Endothelial cell of umbilical vein (primary cell): ENCODE measurements at regions not wholly inside any gene's neighbourhood (a gene's known extent, or its start where the extent isn't known, plus 50 kb on each side); places are given as distances from the start of the nearest gene placed in this dataset.

Source experiments
- BruUV-seq: library from RNA; stranded (reverse); fragments of 400-500 nt; replicated peaks from 2 replicates; lab custom pipeline; 2021; lab: Mats Ljungman, UMichigan
- CTCF ChIA-PET: fragments of 300-600, 350-600 bp; sonication (Branson Sonifier 250); formaldehyde crosslinking; loops from one replicate; lab custom pipeline; 2021; ENCODE audit warnings: antibody characterized with exemption, inconsistent platforms; lab: Charles Lee
- POLR2A ChIA-PET: fragments of 300-600, 350-600 bp; sonication (Branson Sonifier 250); formaldehyde crosslinking; loops from one replicate; lab custom pipeline; 2021; ENCODE audit warnings: antibody characterized with exemption, inconsistent platforms; lab: Charles Lee
- DNase-seq: peaks from one replicate; pipeline ENCODE4 v3.0.0-alpha.2; 2011; ENCODE audit warnings: low read depth, low spot score
- FAIRE-seq: peaks from 2 replicates; lab custom pipeline; 2011; peaks lifted over from hg19 to GRCh38; lab: Jason Lieb, UNC
- H2AFZ ChIP-seq: 2 replicates; pipeline ENCODE4 v1.6.0; 2012; ENCODE audit warnings: low read depth, low read length, control low read depth, inconsistent platforms
- H3K27ac ChIP-seq: 2 replicates; pipeline ENCODE4 v1.5.1; 2011; ENCODE audit warnings: low read depth, mild to moderate bottlenecking, control low read depth, low read length, moderate library complexity; ENCODE audit not compliant: insufficient read depth
- H3K27me3 ChIP-seq, 2 experiments: 2 replicates each; pipeline versions ENCODE4 v1.6.0 to v1.6.1; 2011; ENCODE audit warnings: low read length in 2 of 2, mixed read lengths in 1 of 2; ENCODE audit not compliant: control insufficient read depth in 2 of 2, insufficient read depth in 2 of 2
- H3K36me3 ChIP-seq, 2 experiments: 2 replicates in 1 of 2; 3 replicates in 1 of 2; pipeline ENCODE4 v1.5.1; 2011; ENCODE audit warnings: low read length in 2 of 2, mild to moderate bottlenecking in 1 of 2, moderate library complexity in 1 of 2; ENCODE audit not compliant: control insufficient read depth in 2 of 2, insufficient read depth in 2 of 2; ENCODE audit errors: extremely low read depth in 1 of 2
- H3K4me1 ChIP-seq: 3 replicates; pipeline ENCODE4 v1.5.1; 2011; ENCODE audit warnings: mild to moderate bottlenecking, low read length; ENCODE audit not compliant: control insufficient read depth, insufficient read depth; ENCODE audit errors: extremely low read depth
- H3K4me2 ChIP-seq: 2 replicates; pipeline ENCODE4 v1.6.1; 2011; ENCODE audit warnings: low read length, control low read depth, mixed read lengths; ENCODE audit not compliant: insufficient read depth
- H3K4me3 ChIP-seq, 3 experiments: fragments of 200-600 bp in 1 of 3; sonication (generic), shearing (Covaris generic) in 1 of 3; replicated peaks in 1 of 3; 2 replicates each; pipeline ENCODE4 v1.5.1; 2011 to 2016; ENCODE audit warnings: control low read depth in 3 of 3, low read length in 3 of 3, mild to moderate bottlenecking in 2 of 3, inconsistent platforms in 1 of 3, low read depth in 1 of 3, moderate library complexity in 1 of 3; ENCODE audit not compliant: insufficient read depth in 1 of 3
- H3K79me2 ChIP-seq: 2 replicates; pipeline ENCODE4 v1.6.0; 2012; ENCODE audit warnings: low read length, inconsistent platforms; ENCODE audit not compliant: control insufficient read depth, insufficient read depth
- H3K9ac ChIP-seq: replicated peaks from 2 replicates; pipeline ENCODE3; 2011; ENCODE audit warnings: low read length, control low read depth; ENCODE audit not compliant: insufficient read depth; ENCODE audit errors: extremely low read depth
- H3K9me1 ChIP-seq: replicated peaks from 3 replicates; pipeline ENCODE4 v1.6.0; 2011; ENCODE audit warnings: mild to moderate bottlenecking, low read length; ENCODE audit not compliant: control insufficient read depth, insufficient read depth; ENCODE audit errors: extremely low read depth
- H3K9me3 ChIP-seq: replicated peaks from 2 replicates; pipeline ENCODE4 v1.5.1; 2012; ENCODE audit warnings: low read length, inconsistent platforms; ENCODE audit not compliant: control insufficient read depth, insufficient read depth
- H4K20me1 ChIP-seq: replicated peaks from 2 replicates; pipeline ENCODE3; 2011; ENCODE audit warnings: mild to moderate bottlenecking, low read length; ENCODE audit not compliant: control insufficient read depth, insufficient read depth; ENCODE audit errors: extremely low read depth
- EZH2 ChIP-seq: IDR thresholded peaks from 2 replicates; pipeline ENCODE4 v1.6.1; 2012; ENCODE audit warnings: borderline replicate concordance, low read depth, mild to moderate bottlenecking, moderate library complexity, low read length, inconsistent platforms; ENCODE audit not compliant: severe bottlenecking
- FOS ChIP-seq: IDR thresholded peaks from 2 replicates; pipeline ENCODE4 v1.6.1; 2011; ENCODE audit warnings: mild to moderate bottlenecking, low read length, moderate library complexity, borderline replicate concordance; ENCODE audit not compliant: insufficient read depth
- GATA2 ChIP-seq: IDR thresholded peaks from 2 replicates; pipeline ENCODE4 v1.7.0; 2011; ENCODE audit warnings: low read depth, mild to moderate bottlenecking, moderate library complexity, mixed read lengths, low read length; ENCODE audit not compliant: insufficient read length, insufficient read depth
- JUN ChIP-seq: IDR thresholded peaks from 2 replicates; pipeline ENCODE4 v1.6.1; 2011; ENCODE audit warnings: borderline replicate concordance, low read depth; ENCODE audit not compliant: insufficient read length, insufficient read depth
- MYC ChIP-seq: IDR thresholded peaks from one replicate; pipeline ENCODE4 v1.6.1; 2011; ENCODE audit warnings: mild to moderate bottlenecking, low read depth, low read length
- POLR2A ChIP-seq: IDR thresholded peaks from 2 replicates; pipeline ENCODE4 v1.6.1; 2012; ENCODE audit warnings: low read depth, mild to moderate bottlenecking, control low read depth, low read length
- POLR2AphosphoS5 ChIP-seq: IDR thresholded peaks from 2 replicates; pipeline ENCODE4 v1.6.1; 2012; ENCODE audit warnings: low read depth, mild to moderate bottlenecking, control low read depth, low read length, moderate library complexity; ENCODE audit not compliant: insufficient read depth
- dilution Hi-C: fragments of 300-500 bp; cut with MboI; formaldehyde crosslinking; loops from one replicate; pipeline ENCODE4 v1.15.0; 2019; ENCODE audit warnings: low sequenced_read_pairs; ENCODE audit not compliant: extremely low pct_ligation_motif_present
- intact Hi-C: fragments of 100-400 bp; cut with micrococcal nuclease; formaldehyde crosslinking; loops from one replicate; pipeline ENCODE4 v1.10.0; 2022
- TF ChIP-seq, protein P1 (sequence below), 2 donors: IDR thresholded peaks; 1 replicate in 1 of 2; 2 replicates in 1 of 2; pipeline ENCODE4 v1.5.1; 2011; ENCODE audit warnings: low read length in 2 of 2, mild to moderate bottlenecking in 2 of 2, moderate library complexity in 2 of 2, control low read depth in 1 of 2, inconsistent platforms in 1 of 2, low read depth in 1 of 2; ENCODE audit not compliant: insufficient read depth in 1 of 2; ENCODE audit errors: extremely low read depth in 1 of 2
- TF ChIP-seq, protein P2 (sequence below): IDR thresholded peaks from 2 replicates; pipeline ENCODE4 v1.6.1; 2011; ENCODE audit not compliant: insufficient read depth, insufficient read length

DNA sequence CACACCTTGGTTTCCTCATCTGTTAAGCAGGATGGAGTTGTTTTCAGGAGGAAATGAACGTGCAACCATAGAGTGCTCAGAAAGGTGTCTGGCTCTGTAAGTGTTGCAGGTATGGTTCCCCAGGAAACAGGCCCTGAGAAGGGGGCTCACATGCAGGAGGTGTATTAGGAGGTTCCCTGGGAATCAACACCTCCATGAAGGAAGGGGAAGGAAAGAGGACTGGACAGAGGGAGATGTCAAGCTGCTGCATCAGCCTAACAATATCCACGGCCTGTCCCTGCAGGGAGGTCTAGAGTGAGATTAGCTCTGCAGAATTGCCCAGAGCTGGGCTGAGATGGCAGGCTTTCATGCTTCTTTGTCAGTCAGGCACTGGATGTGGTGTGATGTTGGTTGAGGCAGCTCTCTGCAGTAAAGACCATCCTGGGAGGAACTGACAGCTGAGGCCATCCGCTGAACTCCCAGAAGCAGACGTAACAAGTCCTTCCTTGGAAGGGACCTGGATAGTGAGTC, 373.3 kb downstream of the ZNF536 start:
- CTCF ChIA-PET: no interaction called here
- Histone ChIP-seq H3K9ac (no peak overlapping the region), H4K20me1 (no peaks in the 10 kb centered on the region), H3K36me3 (no peaks in the 10 kb centered on the region), H3K9me3 (no peaks in the 10 kb centered on the region), H3K27ac (no peak overlapping the region), H3K4me1 (no peaks in the 10 kb centered on the region), H3K9me1 (no peaks in the 10 kb centered on the region), H3K27me3 (no peaks in the 10 kb centered on the region), H3K79me2 (no peaks in the 10 kb centered on the region), H3K4me3 (no peak overlapping the region), H3K4me2 (no peak overlapping the region), H2AFZ (no peak overlapping the region)
- dilution Hi-C loops (no loop called here), intact Hi-C loops (no loop called here)
- DNase-seq (no peak), FAIRE-seq (no peak)
- no TSS peak for BruUV-seq
- POLR2A ChIA-PET: no interaction called here
- TF ChIP-seq POLR2A: no peak
- TF ChIP-seq EZH2: no peak
- no peak for TF ChIP-seq POLR2AphosphoS5
- TF ChIP-seq, protein P1, sequence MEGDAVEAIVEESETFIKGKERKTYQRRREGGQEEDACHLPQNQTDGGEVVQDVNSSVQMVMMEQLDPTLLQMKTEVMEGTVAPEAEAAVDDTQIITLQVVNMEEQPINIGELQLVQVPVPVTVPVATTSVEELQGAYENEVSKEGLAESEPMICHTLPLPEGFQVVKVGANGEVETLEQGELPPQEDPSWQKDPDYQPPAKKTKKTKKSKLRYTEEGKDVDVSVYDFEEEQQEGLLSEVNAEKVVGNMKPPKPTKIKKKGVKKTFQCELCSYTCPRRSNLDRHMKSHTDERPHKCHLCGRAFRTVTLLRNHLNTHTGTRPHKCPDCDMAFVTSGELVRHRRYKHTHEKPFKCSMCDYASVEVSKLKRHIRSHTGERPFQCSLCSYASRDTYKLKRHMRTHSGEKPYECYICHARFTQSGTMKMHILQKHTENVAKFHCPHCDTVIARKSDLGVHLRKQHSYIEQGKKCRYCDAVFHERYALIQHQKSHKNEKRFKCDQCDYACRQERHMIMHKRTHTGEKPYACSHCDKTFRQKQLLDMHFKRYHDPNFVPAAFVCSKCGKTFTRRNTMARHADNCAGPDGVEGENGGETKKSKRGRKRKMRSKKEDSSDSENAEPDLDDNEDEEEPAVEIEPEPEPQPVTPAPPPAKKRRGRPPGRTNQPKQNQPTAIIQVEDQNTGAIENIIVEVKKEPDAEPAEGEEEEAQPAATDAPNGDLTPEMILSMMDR (IDR thresholded peaks at IDR 0.05; ENCODE audit: extremely low read depth in 1 of 2, insufficient read depth in 1 of 2, low read depth in 1 of 2, low read length in 2 of 2): no peak
- no peak for TF ChIP-seq JUN
- TF ChIP-seq FOS: no peak
- TF ChIP-seq, protein P2, sequence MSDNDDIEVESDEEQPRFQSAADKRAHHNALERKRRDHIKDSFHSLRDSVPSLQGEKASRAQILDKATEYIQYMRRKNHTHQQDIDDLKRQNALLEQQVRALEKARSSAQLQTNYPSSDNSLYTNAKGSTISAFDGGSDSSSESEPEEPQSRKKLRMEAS: no peak
- TF ChIP-seq GATA2: no peak
- TF ChIP-seq MYC: no peak
